HS-27A (cell line): ENCODE measurements at regions not wholly inside any gene's neighbourhood (a gene's known extent, or its start where the extent isn't known, plus 50 kb on each side); places are given as distances from the start of the nearest gene placed in this dataset.

ENCODE experiments used
- DNase-seq: peaks from one replicate; pipeline ENCODE4 v3.0.0-alpha.2; 2012; ENCODE audit warnings: low read depth, missing footprints

DNA sequence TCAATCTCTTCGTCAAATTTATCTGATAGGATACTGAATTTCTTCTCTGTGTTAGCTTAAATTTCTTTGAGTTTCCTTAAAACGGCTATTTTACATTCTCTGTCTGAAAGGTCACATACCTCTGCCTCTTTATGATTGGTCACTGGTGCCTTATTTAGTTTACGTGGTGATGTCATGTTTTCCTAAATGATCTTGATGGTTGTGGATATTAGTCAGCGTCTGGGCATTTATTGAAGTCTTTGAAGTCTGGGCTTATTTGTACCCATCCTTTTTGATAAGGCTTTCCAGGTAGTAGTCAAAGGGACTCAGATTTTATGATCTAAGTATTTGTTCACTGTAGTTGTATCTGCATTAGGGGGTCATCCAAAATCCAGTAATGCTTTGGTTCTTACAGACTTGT, 1407.5 kb upstream of the LRRTM3 start:
- DNase-seq, result no peak

GRCh38 chr10:65528986-65529385, 1396.8 kb upstream of the LRRTM3 start:
- DNase-seq, result no peak

DNA sequence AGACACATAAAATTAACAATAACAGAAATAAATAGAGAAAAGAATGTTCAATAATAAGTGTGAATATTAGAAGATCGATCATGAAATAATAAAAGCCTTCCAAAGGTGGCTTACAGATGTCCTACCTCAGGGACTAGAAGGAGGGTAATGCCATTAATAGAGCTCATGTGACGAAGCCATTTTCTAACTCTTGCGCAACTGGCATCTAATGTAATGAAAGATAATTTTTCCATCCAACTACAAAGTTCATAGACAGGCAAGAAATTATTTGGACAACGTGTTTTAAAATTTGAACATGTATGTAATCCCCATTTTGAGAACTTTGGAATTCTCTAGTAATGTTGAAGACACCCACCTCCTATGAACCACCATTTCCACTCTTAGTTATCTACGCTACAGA, 1394.3 kb upstream of the LRRTM3 start:
- DNase-seq, result no peak

DNA sequence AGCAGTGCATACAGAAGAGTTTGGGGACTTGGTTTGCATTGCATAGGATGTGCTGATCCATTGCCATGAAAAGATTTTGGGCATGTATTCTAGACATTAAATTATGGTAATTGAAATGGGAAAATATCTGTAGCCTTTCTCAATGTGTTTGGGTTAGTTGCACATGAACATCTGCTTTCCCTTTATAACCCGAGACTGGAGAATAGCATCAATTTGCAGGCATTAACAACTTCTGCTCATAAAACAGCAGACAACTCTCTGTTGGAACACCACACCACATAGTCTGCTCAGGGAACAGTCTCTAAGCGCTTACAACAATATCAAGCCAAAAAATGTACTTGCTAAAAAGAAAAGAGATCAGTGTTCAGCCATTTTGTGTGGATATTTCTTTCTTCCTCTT, 1391.1 kb upstream of the LRRTM3 start:
- no peak for DNase-seq

- no peak for DNase-seq
These were observed 1381.1 kb upstream of the LRRTM3 start for GRCh38 chr10:65544756-65545155.

DNA sequence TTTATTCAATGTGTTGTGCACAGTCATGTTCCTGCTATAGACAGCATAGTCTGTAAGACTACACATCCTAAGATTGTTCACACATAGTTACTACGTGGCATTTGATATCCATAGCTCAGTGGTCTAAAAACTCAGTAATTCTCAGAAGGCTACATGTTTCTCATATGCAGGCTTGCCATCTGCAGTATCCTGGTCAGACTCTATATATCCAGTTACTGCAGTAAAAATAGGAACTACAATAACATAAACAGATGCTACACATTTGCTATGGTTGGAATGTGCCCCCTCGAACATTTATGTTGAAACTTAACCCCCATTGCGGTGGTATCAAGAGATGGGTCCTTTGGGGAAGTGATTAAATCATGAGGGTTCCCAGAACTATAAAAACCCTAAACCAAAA, 1377.8 kb upstream of the LRRTM3 start:
- no peak for DNase-seq

- no peak for DNase-seq
These were observed 1375.1 kb upstream of the LRRTM3 start for GRCh38 chr10:65550761-65551160.

- no peak for DNase-seq
These were observed 1370.6 kb upstream of the LRRTM3 start for GRCh38 chr10:65555192-65555591.

GRCh38 chr10:65556006-65556405, 1369.8 kb upstream of the LRRTM3 start:
- DNase-seq, result no peak

GRCh38 chr10:65559369-65559768, 1366.5 kb upstream of the LRRTM3 start:
- DNase-seq, result no peak

- no peak for DNase-seq
These were observed 1360.6 kb upstream of the LRRTM3 start for GRCh38 chr10:65565246-65565645.

DNA sequence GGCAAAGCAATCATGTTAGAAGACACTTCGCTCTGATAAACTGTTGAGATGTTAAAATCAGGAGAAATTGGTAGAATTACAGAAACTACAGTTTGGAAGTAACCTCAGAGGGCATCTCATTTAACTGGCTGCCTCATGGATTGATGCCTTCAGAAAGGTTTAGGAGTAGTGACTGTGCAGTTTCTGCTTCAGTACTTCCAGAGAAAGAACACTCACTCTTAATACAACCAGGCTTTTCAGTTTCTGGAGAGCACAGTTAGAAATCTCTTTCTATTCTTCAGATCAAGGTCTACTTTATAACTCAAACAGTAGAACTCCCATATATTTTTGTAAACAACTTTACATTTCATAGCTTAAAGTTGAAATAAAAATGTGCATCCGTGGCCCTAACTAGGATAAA, 1358.9 kb upstream of the LRRTM3 start:
- no peak for DNase-seq

GRCh38 chr10:65570143-65571010, 1355.5 kb upstream of the LRRTM3 start:
- no peak for DNase-seq

DNA sequence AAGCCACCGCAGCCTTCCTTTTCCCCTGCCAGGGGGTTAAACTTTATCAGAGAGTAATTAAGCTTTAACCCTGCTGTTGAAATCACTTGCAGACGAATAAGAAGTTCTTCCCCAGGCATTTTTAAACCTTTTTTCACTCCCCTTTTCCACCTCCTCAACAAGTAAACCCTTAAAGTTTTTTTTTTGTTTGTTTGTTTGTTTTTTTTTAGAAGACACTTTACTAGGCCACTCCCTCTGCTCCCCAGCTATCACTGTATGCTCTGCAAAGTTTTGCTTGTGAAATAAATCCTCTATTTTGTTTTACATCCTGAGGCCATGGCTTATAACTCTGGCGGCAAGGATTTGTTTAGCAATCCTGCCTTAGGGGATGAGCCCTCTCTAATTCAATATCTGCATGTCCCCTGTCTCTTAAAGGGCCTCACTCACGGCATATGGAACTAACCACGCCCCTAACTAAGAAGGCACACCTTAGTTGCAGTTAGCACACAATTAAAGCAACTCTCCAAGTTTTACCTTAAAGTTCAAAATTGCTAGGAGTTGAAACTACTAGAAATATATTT, 1354.7 kb upstream of the LRRTM3 start:
- DNase-seq, result no peak

- no peak for DNase-seq
These were observed 1344.3 kb upstream of the LRRTM3 start for GRCh38 chr10:65581426-65582026.

DNA sequence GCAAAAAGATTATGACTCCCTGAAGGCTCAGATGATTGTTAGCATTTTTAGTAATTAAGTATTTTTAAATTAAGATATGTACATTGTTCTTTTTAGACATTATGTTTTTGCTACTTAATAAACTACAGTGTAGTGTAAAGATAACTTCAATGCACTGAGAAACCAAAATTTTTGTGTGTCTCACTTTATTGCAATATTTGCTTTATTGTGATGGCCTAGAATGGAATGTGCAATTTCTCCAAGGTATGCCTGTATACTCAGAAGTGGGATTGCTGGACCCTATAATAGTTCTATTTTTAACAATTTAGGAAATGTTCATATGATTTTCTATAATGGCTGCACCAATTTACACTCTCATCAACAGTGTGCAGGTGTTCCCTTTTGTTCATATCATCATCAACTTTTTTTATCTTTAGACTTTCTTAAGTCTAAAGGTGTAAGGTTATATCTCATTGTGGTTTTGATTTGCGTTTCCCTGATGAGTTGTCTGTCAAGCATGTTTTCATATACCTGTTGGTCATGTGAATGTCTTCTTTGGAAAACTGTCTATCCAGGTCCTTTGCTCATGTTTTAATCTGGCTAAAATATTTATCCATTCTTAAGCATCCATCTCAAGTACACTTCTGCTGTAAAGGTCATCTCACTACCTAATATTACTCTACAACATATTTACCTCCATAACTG, 1323.5 kb upstream of the LRRTM3 start:
- no peak for DNase-seq

DNA sequence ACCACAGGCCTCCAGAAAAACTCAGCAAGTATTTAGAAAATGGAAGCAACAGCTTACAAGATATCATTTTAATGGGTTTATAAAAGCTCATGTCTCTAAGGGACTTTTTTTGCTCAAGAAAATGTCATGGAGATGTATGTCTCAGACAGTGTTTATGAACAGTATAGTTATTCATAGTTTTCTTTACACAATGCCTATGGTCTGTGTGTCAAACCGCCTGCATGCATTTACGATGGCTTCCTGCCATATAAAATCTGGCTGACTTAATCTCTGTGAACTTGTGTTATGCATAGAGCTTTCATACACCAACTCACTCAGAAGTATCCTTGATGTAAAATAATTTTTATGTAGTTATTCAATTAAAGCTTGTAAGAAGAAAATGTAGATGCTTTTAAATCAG, 1314.2 kb upstream of the LRRTM3 start:
- DNase-seq, result no peak

DNA sequence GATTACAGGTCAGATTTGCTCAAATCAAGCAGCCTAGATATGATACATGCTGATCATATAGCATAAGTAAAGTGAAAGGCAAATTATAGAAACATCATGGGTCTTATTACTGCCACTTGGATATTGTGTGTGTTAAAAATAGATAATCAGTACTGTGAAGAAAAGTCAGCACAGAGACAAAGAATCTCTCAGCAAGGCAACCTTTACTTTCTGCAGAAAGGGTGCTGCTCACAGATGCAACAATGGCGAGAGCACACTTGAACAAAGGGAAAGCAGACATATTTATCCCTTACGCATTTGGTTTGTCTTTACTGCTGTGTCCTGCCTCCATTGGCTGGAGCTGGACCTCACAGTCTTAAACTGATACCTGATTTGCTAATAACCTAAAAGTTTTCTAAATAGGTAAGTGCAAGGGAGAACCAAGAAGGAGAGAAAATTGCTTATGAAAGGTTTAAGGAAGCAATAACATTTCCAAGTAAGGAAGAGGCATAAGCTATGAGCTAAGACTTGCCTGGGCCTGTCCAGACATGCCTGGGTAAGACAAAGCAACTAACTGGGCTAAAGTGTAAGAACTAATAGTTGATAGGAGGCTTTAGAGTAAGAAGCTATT, 1310.8 kb upstream of the LRRTM3 start:
- DNase-seq, result no peak

GRCh38 chr10:65618126-65618525, 1307.7 kb upstream of the LRRTM3 start:
- DNase-seq, result no peak

GRCh38 chr10:65620404-65621048, 1305.3 kb upstream of the LRRTM3 start:
- no peak for DNase-seq

DNA sequence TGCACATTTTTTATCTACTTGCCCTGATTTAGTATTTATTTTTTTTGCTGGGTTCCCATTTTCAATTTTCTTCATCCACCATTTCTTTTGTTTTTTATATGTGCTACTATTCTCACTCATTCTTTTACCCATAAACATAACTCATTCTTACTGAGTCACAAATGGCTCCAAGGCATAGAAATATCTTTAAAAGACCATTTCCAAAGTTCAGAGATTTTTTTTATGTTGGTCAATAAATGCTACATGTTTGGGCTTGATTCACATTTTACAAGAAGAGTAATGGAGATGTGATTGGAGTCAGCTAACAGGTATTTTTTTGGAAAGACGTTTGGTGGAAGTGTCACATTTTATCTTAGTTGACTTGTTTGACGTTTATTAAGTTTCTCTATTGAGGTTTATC, 1303.2 kb upstream of the LRRTM3 start:
- no peak for DNase-seq
